Breast epithelium (tissue), 3 donors: ENCODE measurements at regions not wholly inside any gene's neighbourhood (a gene's known extent, or its start where the extent isn't known, plus 50 kb on each side); places are given as distances from the start of the nearest gene placed in this dataset.

Source experiments
- POLR2A ChIP-seq: fragments of 450-650 bp; IDR thresholded peaks from one replicate; pipeline ENCODE4 v1.6.1; 2016; ENCODE audit warnings: antibody characterized with exemption, mild to moderate bottlenecking, moderate library complexity
- POLR2AphosphoS5 ChIP-seq, 3 donors: sonication (generic); formaldehyde crosslinking; IDR thresholded peaks; one replicate each; pipeline ENCODE4 v1.6.1; 2017; ENCODE audit warnings: antibody characterized with exemption in 3 of 3
- TF ChIP-seq, protein P1 (sequence below), 3 donors: fragments of 450-650 bp; IDR thresholded peaks; one replicate each; pipeline ENCODE4 v1.5.1; 2016 to 2017; ENCODE audit warnings: antibody characterized with exemption in 3 of 3, mild to moderate bottlenecking in 3 of 3, moderate library complexity in 3 of 3

DNA sequence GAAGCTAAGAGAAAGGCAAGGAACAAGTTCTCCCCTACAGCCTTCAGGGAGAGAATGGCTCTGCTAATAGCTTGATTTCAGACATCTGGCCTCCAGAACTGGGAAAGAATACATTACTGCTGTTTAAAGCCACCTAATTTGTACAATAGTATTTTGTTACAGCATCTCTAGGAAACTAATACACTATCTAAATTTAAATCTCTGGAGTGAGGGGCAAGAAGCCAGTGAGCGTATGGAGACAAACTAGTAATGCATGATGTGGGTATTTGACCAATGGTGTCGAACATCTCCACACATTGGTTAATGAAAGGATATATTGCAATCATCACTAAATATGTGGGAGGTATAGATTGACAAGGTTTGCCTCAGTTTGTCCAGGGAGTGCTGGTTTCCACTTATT lies 451.5 kb downstream of the EPM2A start:
- TF ChIP-seq, protein P1, sequence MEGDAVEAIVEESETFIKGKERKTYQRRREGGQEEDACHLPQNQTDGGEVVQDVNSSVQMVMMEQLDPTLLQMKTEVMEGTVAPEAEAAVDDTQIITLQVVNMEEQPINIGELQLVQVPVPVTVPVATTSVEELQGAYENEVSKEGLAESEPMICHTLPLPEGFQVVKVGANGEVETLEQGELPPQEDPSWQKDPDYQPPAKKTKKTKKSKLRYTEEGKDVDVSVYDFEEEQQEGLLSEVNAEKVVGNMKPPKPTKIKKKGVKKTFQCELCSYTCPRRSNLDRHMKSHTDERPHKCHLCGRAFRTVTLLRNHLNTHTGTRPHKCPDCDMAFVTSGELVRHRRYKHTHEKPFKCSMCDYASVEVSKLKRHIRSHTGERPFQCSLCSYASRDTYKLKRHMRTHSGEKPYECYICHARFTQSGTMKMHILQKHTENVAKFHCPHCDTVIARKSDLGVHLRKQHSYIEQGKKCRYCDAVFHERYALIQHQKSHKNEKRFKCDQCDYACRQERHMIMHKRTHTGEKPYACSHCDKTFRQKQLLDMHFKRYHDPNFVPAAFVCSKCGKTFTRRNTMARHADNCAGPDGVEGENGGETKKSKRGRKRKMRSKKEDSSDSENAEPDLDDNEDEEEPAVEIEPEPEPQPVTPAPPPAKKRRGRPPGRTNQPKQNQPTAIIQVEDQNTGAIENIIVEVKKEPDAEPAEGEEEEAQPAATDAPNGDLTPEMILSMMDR (IDR thresholded peaks at IDR 0.05) = no peak
- TF ChIP-seq POLR2AphosphoS5 (IDR thresholded peaks at IDR 0.05) (no peak), POLR2A (no peak)
